ENCODE measurements at regions not wholly inside any gene's neighbourhood (a gene's known extent, or its start where the extent isn't known, plus 50 kb on each side); places are given as distances from the start of the nearest gene placed in this dataset.

DNA sequence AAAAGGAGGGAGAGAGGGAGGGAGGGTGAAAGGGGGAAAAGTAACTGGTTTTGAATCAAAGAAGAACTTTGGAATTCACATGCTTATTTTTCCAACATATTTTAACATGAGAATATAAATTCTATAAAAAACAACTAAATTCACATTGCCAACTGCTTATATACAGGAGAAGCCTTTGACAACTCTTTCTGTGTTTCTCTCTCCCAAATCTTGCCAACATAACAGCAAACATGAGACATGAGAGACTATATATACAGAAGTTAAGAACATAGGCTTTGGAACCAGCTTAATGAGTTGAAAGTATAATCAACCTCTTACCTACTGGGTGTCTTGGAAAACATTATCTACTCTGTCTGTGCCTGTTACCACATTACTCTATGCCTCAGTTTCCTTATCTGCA, 493.3 kb downstream of the RFC3 start:
- TF ChIP-seq, protein P1, sequence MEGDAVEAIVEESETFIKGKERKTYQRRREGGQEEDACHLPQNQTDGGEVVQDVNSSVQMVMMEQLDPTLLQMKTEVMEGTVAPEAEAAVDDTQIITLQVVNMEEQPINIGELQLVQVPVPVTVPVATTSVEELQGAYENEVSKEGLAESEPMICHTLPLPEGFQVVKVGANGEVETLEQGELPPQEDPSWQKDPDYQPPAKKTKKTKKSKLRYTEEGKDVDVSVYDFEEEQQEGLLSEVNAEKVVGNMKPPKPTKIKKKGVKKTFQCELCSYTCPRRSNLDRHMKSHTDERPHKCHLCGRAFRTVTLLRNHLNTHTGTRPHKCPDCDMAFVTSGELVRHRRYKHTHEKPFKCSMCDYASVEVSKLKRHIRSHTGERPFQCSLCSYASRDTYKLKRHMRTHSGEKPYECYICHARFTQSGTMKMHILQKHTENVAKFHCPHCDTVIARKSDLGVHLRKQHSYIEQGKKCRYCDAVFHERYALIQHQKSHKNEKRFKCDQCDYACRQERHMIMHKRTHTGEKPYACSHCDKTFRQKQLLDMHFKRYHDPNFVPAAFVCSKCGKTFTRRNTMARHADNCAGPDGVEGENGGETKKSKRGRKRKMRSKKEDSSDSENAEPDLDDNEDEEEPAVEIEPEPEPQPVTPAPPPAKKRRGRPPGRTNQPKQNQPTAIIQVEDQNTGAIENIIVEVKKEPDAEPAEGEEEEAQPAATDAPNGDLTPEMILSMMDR (IDR thresholded peaks at IDR 0.05; ENCODE audit: borderline replicate concordance, extremely low read depth, low read length, poor library complexity, severe bottlenecking), result no peak
- no peak for TF ChIP-seq EZH2 (IDR thresholded peaks at IDR 0.05; ENCODE audit: borderline replicate concordance, low read depth, low read length, severe bottlenecking)

All from DND-41 (cell line).